ENCODE measurements at regions not wholly inside any gene's neighbourhood (a gene's known extent, or its start where the extent isn't known, plus 50 kb on each side); places are given as distances from the start of the nearest gene placed in this dataset.

GRCh38 chr20:23227976-23228375 lies 122.6 kb upstream of the NXT1 start:
- Histone ChIP-seq H3K27me3 (ENCODE audit: control insufficient read depth, insufficient read depth, low read length) (peaks cover 2% of the 10 kb centered on the region; the same call in 1 of the 2 replicates), H3K79me1 (ENCODE audit: low read depth in 1 of 2, low read length in 2 of 2) (no peaks in the 10 kb centered on the region), H3K9me1 (ENCODE audit: insufficient read depth, low read length) (peaks cover 10% of the 10 kb centered on the region), H2AK5ac (ENCODE audit: low read depth, low read length) (no peak overlapping the region), H2BK20ac (ENCODE audit: low read depth, low read length) (no peak overlapping the region; the same call in 1 of the 2 replicates), H4K20me1 (ENCODE audit: insufficient read depth, low read length) (no peaks in the 10 kb centered on the region), H3K36me3 (ENCODE audit: control insufficient read depth, insufficient read depth, low read length) (no peaks in the 10 kb centered on the region), H3K4me3 (ENCODE audit: insufficient read depth, low read depth, low read length) (no peak overlapping the region), H2BK120ac (ENCODE audit: low read depth, low read length) (no peak overlapping the region), H3K23ac (ENCODE audit: low read depth, low read length) (no peak overlapping the region), H4K5ac (ENCODE audit: low read depth, low read length) (no peak overlapping the region), H3K14ac (replicated peaks; ENCODE audit: low read depth, low read length) (no peak overlapping the region), H2AFZ (replicated peaks; ENCODE audit: low read length, poor library complexity) (no peak overlapping the region), H2AK9ac (replicated peaks; ENCODE audit: low read depth, low read length, poor library complexity) (no peak overlapping the region), H2BK15ac (ENCODE audit: low read depth, low read length) (no peak overlapping the region), H3K9me3 (ENCODE audit: control insufficient read depth, insufficient read depth, low read length) (0 out of 2 replicates have a peak, but pooled peaks cover 4% of the 10 kb centered on the region), H3K18ac (ENCODE audit: low read depth, low read length) (no peak overlapping the region), H4K91ac (ENCODE audit: insufficient read depth, low read depth, low read length) (no peak overlapping the region), H3K56ac (ENCODE audit: extremely low read depth, insufficient read depth, low read length) (no peak overlapping the region), H3K9ac (ENCODE audit: low read depth, low read length) (no peak overlapping the region), H4K8ac (ENCODE audit: low read depth in 2 of 2, low read length in 2 of 2) (no peak overlapping the region), H3K4ac (ENCODE audit: low read depth, low read length) (0 out of 2 replicates have a peak overlapping the region, but pooled peaks have one; percentile 10), H3K4me2 (ENCODE audit: low read depth, low read length) (no peak overlapping the region), H3K27ac (ENCODE audit: insufficient read depth, low read length) (no peak overlapping the region), H2BK5ac (ENCODE audit: low read depth, low read length, poor library complexity, severe bottlenecking) (no peak overlapping the region), H3K4me1 (ENCODE audit: control insufficient read depth, insufficient read depth, low read length) (peaks cover 14% of the 10 kb centered on the region)
- intact Hi-C loops (cut with micrococcal nuclease) (loop anchor here (2.0 kb wide), 1 partner anchor 431 kb away; no protein-coding TSS in a partner anchor), in situ Hi-C loops (cut with MboI; ENCODE audit: low sequenced_read_pairs) (no loop called here), dilution Hi-C loops (cut with HindIII; ENCODE audit: low sequenced_read_pairs, unreplicated experiment) (no loop called here)
- BruUV-seq (replicated peaks), result no TSS peak
- no peak for TF ChIP-seq MAZ (IDR thresholded peaks at IDR 0.05; ENCODE audit: borderline replicate concordance, low read depth, low read length)
- no peak for TF ChIP-seq BHLHE40 (IDR thresholded peaks at IDR 0.05; ENCODE audit: low read depth, low read length)
- TF ChIP-seq FOS (IDR thresholded peaks at IDR 0.05; ENCODE audit: low read depth, low read length), result no peak
- no peak for TF ChIP-seq RFX5 (IDR thresholded peaks at IDR 0.05; ENCODE audit: low read depth, low read length)
- TF ChIP-seq CHD1 (IDR thresholded peaks at IDR 0.05; ENCODE audit: low read depth, low read length), result no peak
- TF ChIP-seq, protein P1, sequence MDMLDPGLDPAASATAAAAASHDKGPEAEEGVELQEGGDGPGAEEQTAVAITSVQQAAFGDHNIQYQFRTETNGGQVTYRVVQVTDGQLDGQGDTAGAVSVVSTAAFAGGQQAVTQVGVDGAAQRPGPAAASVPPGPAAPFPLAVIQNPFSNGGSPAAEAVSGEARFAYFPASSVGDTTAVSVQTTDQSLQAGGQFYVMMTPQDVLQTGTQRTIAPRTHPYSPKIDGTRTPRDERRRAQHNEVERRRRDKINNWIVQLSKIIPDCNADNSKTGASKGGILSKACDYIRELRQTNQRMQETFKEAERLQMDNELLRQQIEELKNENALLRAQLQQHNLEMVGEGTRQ (IDR thresholded peaks at IDR 0.05; ENCODE audit: low read depth, low read length), result no peak
- no peak for TF ChIP-seq NFE2L2 (IDR thresholded peaks at IDR 0.05; ENCODE audit: low read depth, low read length)
- no peak for TF ChIP-seq CEBPB (IDR thresholded peaks at IDR 0.05; ENCODE audit: low read depth, low read length)
- TF ChIP-seq POLR2A (IDR thresholded peaks at IDR 0.05; ENCODE audit: low read depth, low read length), result no peak
- TF ChIP-seq MXI1 (IDR thresholded peaks at IDR 0.05; ENCODE audit: borderline replicate concordance, low read depth, low read length), result no peak
- TF ChIP-seq ELK1 (IDR thresholded peaks at IDR 0.05; ENCODE audit: borderline replicate concordance, low read depth, low read length), result no peak
- no peak for TF ChIP-seq RCOR1 (IDR thresholded peaks at IDR 0.05; ENCODE audit: insufficient replicate concordance, low read length)
- POLR2A ChIA-PET (ENCODE audit: unreplicated experiment), result no interaction called here
- no CpG with 5 or more reads among the region's 7 CpGs for WGBS, 2 experiments (ENCODE audit: extremely low coverage in 2 of 2, insufficient read length in 1 of 2)
- DNase-seq (no peak), ATAC-seq (ENCODE audit: low read depth) (no peak)
- CTCF ChIA-PET, result no interaction called here
